PC-9 (cell line): ENCODE measurements at regions not wholly inside any gene's neighbourhood (a gene's known extent, or its start where the extent isn't known, plus 50 kb on each side); places are given as distances from the start of the nearest gene placed in this dataset.

Experiments
- CTCF ChIP-seq: fragments of 200-600 bp; sonication (generic); conservative IDR thresholded peaks from 2 replicates; pipeline ENCODE4 v1.6.1; 2017; ENCODE audit warnings: mixed run types, antibody characterized with exemption, mild to moderate bottlenecking, moderate library complexity
- EZH2 ChIP-seq: fragments of 200-600 bp; sonication (generic); IDR thresholded peaks from 2 replicates; pipeline ENCODE4 v1.8.0; 2017; ENCODE audit warnings: antibody characterized with exemption, low read depth

- TF ChIP-seq CTCF (no peak), EZH2 (no peak)
These were observed 133.4 kb upstream of the CDH9 start for GRCh38 chr5:27171761-27172261.
